Activated CD4-positive, alpha-beta T cell treated with anti-CD3 and anti-CD28 coated beads, Interleukin-2, amount 10 ng/mL, durations not matched to agents 7 days and 5 days (primary cell): ENCODE measurements at regions not wholly inside any gene's neighbourhood (a gene's known extent, or its start where the extent isn't known, plus 50 kb on each side); places are given as distances from the start of the nearest gene placed in this dataset.

Experiments
- CTCF ChIA-PET: fragments of 350-600 bp; sonication (Branson Sonifier 250); formaldehyde crosslinking; loops from one replicate; lab custom pipeline; 2021; ENCODE audit warnings: antibody characterized with exemption; lab: Charles Lee
- POLR2A ChIA-PET: fragments of 350-600 bp; sonication (Branson Sonifier 250); formaldehyde crosslinking; loops from one replicate; lab custom pipeline; 2021; ENCODE audit warnings: antibody characterized with exemption; lab: Charles Lee
- DNase-seq: peaks from one replicate; pipeline ENCODE4 v3.0.0-alpha.2; 2020
- H3K27ac Mint-ChIP-seq: one replicate; pipeline ENCODE4 v1.8.0; 2021; ENCODE audit warnings: mild to moderate bottlenecking, moderate library complexity, mixed read lengths
- H3K27me3 Mint-ChIP-seq: one replicate; pipeline ENCODE4 v1.8.0; 2021; ENCODE audit warnings: mixed read lengths
- H3K36me3 Mint-ChIP-seq: one replicate; pipeline ENCODE4 v1.8.0; 2021; ENCODE audit warnings: low read depth, mixed read lengths
- H3K4me1 Mint-ChIP-seq: one replicate; pipeline ENCODE4 v1.8.0; 2021; ENCODE audit warnings: mixed read lengths
- H3K4me3 Mint-ChIP-seq: one replicate; pipeline ENCODE4 v1.8.0; 2021; ENCODE audit warnings: mild to moderate bottlenecking, moderate library complexity, mixed read lengths
- H3K9me3 Mint-ChIP-seq: one replicate; pipeline ENCODE4 v1.8.0; 2021; ENCODE audit warnings: mixed read lengths

- Mint-ChIP-seq H3K27ac (no peak overlapping the region), H3K4me1 (no peaks in the 10 kb centered on the region), H3K4me3 (no peak overlapping the region), H3K36me3 (no peaks in the 10 kb centered on the region), H3K27me3 (no peaks in the 10 kb centered on the region), H3K9me3 (peaks cover 25% of the 10 kb centered on the region)
- CTCF ChIA-PET: no interaction called here
- POLR2A ChIA-PET: no interaction called here
- no peak for DNase-seq
Observed at GRCh38 chr4:32022071-32022470, 1301.9 kb downstream of the PCDH7 start.

DNA sequence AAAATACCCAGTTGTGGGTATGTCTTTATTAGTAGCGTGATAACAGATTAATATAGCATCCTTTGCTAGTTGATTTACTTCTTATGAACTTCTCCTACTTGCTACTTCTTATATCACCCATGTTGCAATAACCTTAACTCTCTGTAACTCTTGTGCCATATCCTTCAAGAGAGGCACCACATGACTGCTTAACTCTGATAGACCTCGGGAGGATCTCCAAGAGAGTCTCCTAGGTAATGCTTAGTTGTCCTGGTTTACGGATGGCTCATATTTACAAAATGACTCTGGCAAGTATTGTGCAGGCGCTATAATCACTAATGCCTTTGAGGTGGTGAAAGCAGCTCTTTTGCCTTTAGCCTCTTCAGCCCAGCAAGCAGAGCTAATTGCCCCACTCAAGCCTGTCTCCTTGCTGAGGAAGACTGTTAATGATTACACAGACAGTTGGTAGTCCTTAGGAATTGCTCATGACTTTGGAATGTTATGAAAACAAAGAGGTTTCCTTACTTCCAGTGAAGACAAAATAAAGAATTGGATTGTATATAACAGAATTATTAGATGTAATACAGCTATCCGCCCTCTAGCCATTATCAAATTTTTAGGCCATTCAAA, 1305.8 kb downstream of the PCDH7 start:
- no peak for DNase-seq
- POLR2A ChIA-PET: no interaction called here
- CTCF ChIA-PET: no interaction called here
- Mint-ChIP-seq H3K4me1 (no peaks in the 10 kb centered on the region), H3K36me3 (no peaks in the 10 kb centered on the region), H3K9me3 (peaks cover 18% of the 10 kb centered on the region), H3K4me3 (no peak overlapping the region), H3K27me3 (no peaks in the 10 kb centered on the region), H3K27ac (no peak overlapping the region)

GRCh38 chr4:32030406-32030805, 1310.2 kb downstream of the PCDH7 start:
- H3K4me1 Mint-ChIP-seq: no peaks in the 10 kb centered on the region
- no peak overlapping the region for H3K4me3 Mint-ChIP-seq
- H3K27me3 Mint-ChIP-seq: no peaks in the 10 kb centered on the region
- H3K36me3 Mint-ChIP-seq: no peaks in the 10 kb centered on the region
- CTCF ChIA-PET: no interaction called here
- DNase-seq: no peak
- peaks cover 9% of the 10 kb centered on the region for H3K9me3 Mint-ChIP-seq
- no peak overlapping the region for H3K27ac Mint-ChIP-seq
- POLR2A ChIA-PET: no interaction called here

GRCh38 chr4:32031026-32031425, 1310.9 kb downstream of the PCDH7 start:
- Mint-ChIP-seq H3K4me3 (no peak overlapping the region), H3K9me3 (peaks cover 4% of the 10 kb centered on the region), H3K36me3 (no peaks in the 10 kb centered on the region), H3K27me3 (no peaks in the 10 kb centered on the region), H3K27ac (no peak overlapping the region), H3K4me1 (no peaks in the 10 kb centered on the region)
- CTCF ChIA-PET: no interaction called here
- POLR2A ChIA-PET: no interaction called here
- no peak for DNase-seq

GRCh38 chr4:32032136-32032672, 1312.0 kb downstream of the PCDH7 start:
- H3K36me3 Mint-ChIP-seq: no peaks in the 10 kb centered on the region
- CTCF ChIA-PET: no interaction called here
- no peak overlapping the region for H3K27ac Mint-ChIP-seq

GRCh38 chr4:32037399-32037798, 1317.2 kb downstream of the PCDH7 start:
- Mint-ChIP-seq H3K4me3 (no peak overlapping the region), H3K4me1 (no peaks in the 10 kb centered on the region), H3K36me3 (no peaks in the 10 kb centered on the region), H3K27me3 (no peaks in the 10 kb centered on the region), H3K9me3 (no peaks in the 10 kb centered on the region), H3K27ac (no peak overlapping the region)
- ChIA-PET POLR2A (no interaction called here), CTCF (no interaction called here)
- DNase-seq: no peak

More at GRCh38 chr4:32032136-32032672, 1312.0 kb downstream of the PCDH7 start:
- Mint-ChIP-seq H3K4me3 (no peak overlapping the region), H3K9me3 (peaks cover 2% of the 10 kb centered on the region), H3K4me1 (no peaks in the 10 kb centered on the region), H3K27me3 (no peaks in the 10 kb centered on the region)
- POLR2A ChIA-PET: no interaction called here
- no peak for DNase-seq

DNA sequence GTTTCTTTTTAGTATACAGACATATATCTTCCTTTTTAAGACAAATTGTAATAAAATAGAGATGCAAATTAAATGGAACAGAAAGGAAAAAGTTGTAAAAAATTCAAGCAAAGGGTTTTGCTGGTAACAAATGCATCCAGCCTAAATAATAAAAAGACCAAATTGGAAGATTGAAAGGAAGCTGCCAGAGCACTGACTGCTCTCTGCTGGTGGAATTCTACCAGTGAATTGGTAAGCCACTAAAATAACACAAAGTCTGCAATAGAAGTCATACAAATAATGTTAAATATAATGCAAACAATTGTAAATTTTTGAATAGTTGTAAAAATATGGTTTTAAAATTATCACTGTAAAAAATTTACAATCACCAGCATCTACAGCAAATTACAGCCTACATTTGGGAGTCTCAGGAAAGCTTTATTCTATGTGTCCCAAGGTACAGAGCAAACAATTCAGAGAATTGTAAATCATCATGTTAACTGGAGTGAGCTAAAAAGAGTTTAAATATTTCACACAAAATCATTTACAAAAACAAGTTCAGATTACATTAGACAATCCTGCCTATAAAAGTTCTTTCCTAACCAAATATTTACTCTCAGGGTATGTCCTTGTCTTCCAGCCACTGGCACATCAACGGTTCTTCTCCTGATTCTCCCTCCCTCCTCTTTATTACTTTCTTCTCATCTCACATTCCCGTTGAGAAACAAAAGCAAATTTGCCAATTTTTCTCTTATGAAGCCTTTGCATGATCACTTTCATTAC, 1322.5 kb downstream of the PCDH7 start:
- no peak overlapping the region for H3K27ac Mint-ChIP-seq
- DNase-seq: no peak
- no peaks in the 10 kb centered on the region for H3K36me3 Mint-ChIP-seq
- POLR2A ChIA-PET: no interaction called here
- CTCF ChIA-PET: no interaction called here
- H3K9me3 Mint-ChIP-seq: peaks cover 2% of the 10 kb centered on the region
- H3K27me3 Mint-ChIP-seq: no peaks in the 10 kb centered on the region
- no peak overlapping the region for H3K4me3 Mint-ChIP-seq
- H3K4me1 Mint-ChIP-seq: no peaks in the 10 kb centered on the region

- H3K36me3 Mint-ChIP-seq: no peaks in the 10 kb centered on the region
- POLR2A ChIA-PET: no interaction called here
- CTCF ChIA-PET: no interaction called here
- H3K27me3 Mint-ChIP-seq: no peaks in the 10 kb centered on the region
- H3K9me3 Mint-ChIP-seq: peaks cover 2% of the 10 kb centered on the region
- no peak for DNase-seq
- no peaks in the 10 kb centered on the region for H3K4me1 Mint-ChIP-seq
- H3K4me3 Mint-ChIP-seq: no peak overlapping the region
- no peak overlapping the region for H3K27ac Mint-ChIP-seq
Observed at GRCh38 chr4:32043248-32043633, 1323.1 kb downstream of the PCDH7 start.

GRCh38 chr4:32061916-32062315, 1341.7 kb downstream of the PCDH7 start:
- Mint-ChIP-seq H3K27me3 (no peaks in the 10 kb centered on the region), H3K9me3 (peaks cover 14% of the 10 kb centered on the region), H3K4me1 (no peaks in the 10 kb centered on the region), H3K27ac (no peak overlapping the region), H3K36me3 (no peaks in the 10 kb centered on the region), H3K4me3 (no peak overlapping the region)
- CTCF ChIA-PET: no interaction called here
- POLR2A ChIA-PET: no interaction called here
- DNase-seq: no peak

GRCh38 chr4:32073542-32073941, 1353.4 kb downstream of the PCDH7 start:
- Mint-ChIP-seq H3K4me1 (no peaks in the 10 kb centered on the region), H3K27me3 (no peaks in the 10 kb centered on the region)
- CTCF ChIA-PET: no interaction called here

DNA sequence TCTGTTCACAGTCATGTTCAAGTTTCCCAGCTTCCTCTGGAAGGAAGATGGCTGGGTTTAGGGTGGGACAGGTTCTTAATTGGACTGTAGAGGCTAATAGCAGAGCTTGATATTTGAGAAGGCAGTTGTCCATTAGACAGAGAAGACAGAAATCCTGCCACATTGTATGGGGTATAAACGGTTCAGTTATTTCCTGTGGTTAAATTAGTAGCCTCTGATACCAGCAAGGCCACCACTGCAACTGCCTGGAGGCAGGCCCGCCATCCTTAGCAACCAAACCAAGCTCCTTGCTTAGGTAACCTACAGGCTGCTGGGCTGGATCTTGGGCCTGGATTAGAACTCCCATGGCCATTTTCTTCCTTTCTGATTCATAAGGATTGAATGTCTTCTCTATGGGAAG, 1367.0 kb downstream of the PCDH7 start:
- no peaks in the 10 kb centered on the region for H3K36me3 Mint-ChIP-seq
- POLR2A ChIA-PET: no interaction called here

More at GRCh38 chr4:32073542-32073941, 1353.4 kb downstream of the PCDH7 start:
- Mint-ChIP-seq H3K4me3 (no peak overlapping the region), H3K9me3 (peaks cover 10% of the 10 kb centered on the region), H3K27ac (no peak overlapping the region), H3K36me3 (no peaks in the 10 kb centered on the region)
- no peak for DNase-seq
- POLR2A ChIA-PET: no interaction called here

DNA sequence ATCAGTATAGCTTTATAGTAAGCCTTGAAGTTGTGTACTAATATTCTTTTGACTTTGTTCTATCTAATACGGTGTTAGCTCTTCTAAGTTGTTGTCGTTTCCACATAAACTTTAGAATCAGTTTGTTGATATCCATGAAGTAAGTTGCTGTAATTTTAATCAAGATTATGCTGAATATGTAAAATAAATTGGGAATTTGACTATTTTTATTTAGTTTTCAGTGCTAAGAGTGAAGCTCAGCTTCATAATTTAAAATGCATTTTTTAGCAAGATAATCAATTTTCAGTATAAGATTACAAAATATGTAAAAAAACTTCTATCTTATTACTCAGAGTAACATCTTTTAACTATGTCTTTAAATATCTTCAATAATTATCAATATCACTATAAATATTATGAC, 1374.8 kb downstream of the PCDH7 start:
- H3K27me3 Mint-ChIP-seq: no peaks in the 10 kb centered on the region
- H3K36me3 Mint-ChIP-seq: no peaks in the 10 kb centered on the region
- DNase-seq: no peak
- no peaks in the 10 kb centered on the region for H3K9me3 Mint-ChIP-seq
- POLR2A ChIA-PET: no interaction called here
- H3K4me1 Mint-ChIP-seq: no peaks in the 10 kb centered on the region
- CTCF ChIA-PET: no interaction called here
- H3K27ac Mint-ChIP-seq: no peak overlapping the region
- H3K4me3 Mint-ChIP-seq: no peak overlapping the region

More for the DNA sequence above, 1367.0 kb downstream of the PCDH7 start:
- Mint-ChIP-seq H3K27me3 (no peaks in the 10 kb centered on the region), H3K4me3 (no peak overlapping the region), H3K9me3 (peaks cover 10% of the 10 kb centered on the region), H3K4me1 (no peaks in the 10 kb centered on the region), H3K27ac (no peak overlapping the region)
- no peak for DNase-seq
- CTCF ChIA-PET: no interaction called here

DNA sequence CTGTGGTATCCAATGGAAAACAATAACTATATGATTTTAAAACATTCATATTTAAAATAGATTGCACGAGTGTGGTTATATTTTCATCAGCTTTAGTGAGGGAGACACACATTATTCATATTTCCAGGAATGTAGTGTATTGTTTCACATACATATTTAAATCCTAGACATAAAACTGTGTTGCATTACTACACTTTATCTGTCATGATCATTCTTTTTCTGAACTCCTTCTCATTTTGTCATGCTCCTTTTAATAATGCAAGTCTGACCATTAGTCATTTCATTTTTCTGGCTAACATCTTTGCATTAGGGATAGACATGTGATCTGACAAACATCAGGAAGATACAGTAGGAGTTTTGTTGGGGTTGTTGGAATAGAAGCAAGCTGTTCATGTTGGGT, 1382.7 kb downstream of the PCDH7 start:
- no peak overlapping the region for H3K27ac Mint-ChIP-seq
- H3K27me3 Mint-ChIP-seq: no peaks in the 10 kb centered on the region
- H3K4me3 Mint-ChIP-seq: no peak overlapping the region
- peaks cover 7% of the 10 kb centered on the region for H3K9me3 Mint-ChIP-seq
- no peak for DNase-seq
- H3K36me3 Mint-ChIP-seq: no peaks in the 10 kb centered on the region
- ChIA-PET CTCF (no interaction called here), POLR2A (no interaction called here)
- no peaks in the 10 kb centered on the region for H3K4me1 Mint-ChIP-seq
